ENCODE measurements at regions not wholly inside any gene's neighbourhood (a gene's known extent, or its start where the extent isn't known, plus 50 kb on each side); places are given as distances from the start of the nearest gene placed in this dataset.

- Histone ChIP-seq H3K9me3 (no peaks in the 10 kb centered on the region), H3K27ac (no peak overlapping the region), H3K27me3 (no peaks in the 10 kb centered on the region), H3K9ac (ENCODE audit: low read depth in 2 of 2, low read length in 2 of 2) (no peak overlapping the region), H3K4me3 (no peak overlapping the region), H3K36me3 (no peaks in the 10 kb centered on the region), H3K4me1 (no peaks in the 10 kb centered on the region)
- intact Hi-C loops (cut with DNase I), result no loop called here
- TF ChIP-seq, protein P1, sequence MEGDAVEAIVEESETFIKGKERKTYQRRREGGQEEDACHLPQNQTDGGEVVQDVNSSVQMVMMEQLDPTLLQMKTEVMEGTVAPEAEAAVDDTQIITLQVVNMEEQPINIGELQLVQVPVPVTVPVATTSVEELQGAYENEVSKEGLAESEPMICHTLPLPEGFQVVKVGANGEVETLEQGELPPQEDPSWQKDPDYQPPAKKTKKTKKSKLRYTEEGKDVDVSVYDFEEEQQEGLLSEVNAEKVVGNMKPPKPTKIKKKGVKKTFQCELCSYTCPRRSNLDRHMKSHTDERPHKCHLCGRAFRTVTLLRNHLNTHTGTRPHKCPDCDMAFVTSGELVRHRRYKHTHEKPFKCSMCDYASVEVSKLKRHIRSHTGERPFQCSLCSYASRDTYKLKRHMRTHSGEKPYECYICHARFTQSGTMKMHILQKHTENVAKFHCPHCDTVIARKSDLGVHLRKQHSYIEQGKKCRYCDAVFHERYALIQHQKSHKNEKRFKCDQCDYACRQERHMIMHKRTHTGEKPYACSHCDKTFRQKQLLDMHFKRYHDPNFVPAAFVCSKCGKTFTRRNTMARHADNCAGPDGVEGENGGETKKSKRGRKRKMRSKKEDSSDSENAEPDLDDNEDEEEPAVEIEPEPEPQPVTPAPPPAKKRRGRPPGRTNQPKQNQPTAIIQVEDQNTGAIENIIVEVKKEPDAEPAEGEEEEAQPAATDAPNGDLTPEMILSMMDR (IDR thresholded peaks at IDR 0.05), result no peak
- DNase-seq, result no peak
These were observed 1268.2 kb downstream of the SLITRK1 start for GRCh38 chr13:82614086-82614485.

GRCh38 chr13:82606008-82606407 lies 1276.3 kb downstream of the SLITRK1 start:
- H3K27me3 ChIP-seq, result no peaks in the 10 kb centered on the region
- no peak overlapping the region for H3K4me3 ChIP-seq
- H3K4me1 ChIP-seq, result no peaks in the 10 kb centered on the region
- no peaks in the 10 kb centered on the region for H3K36me3 ChIP-seq
- H3K9ac ChIP-seq (ENCODE audit: low read depth in 2 of 2, low read length in 2 of 2), result no peak overlapping the region
- H3K9me3 ChIP-seq, result no peaks in the 10 kb centered on the region
- no peak for DNase-seq
- intact Hi-C loops (cut with DNase I), result no loop called here
- no peak overlapping the region for H3K27ac ChIP-seq
- TF ChIP-seq, protein P1 (IDR thresholded peaks at IDR 0.05), result no peak

- no peak overlapping the region for H3K9ac ChIP-seq (ENCODE audit: low read depth in 2 of 2, low read length in 2 of 2)
- H3K4me3 ChIP-seq, result no peak overlapping the region
- H3K27ac ChIP-seq, result no peak overlapping the region
- no peaks in the 10 kb centered on the region for H3K4me1 ChIP-seq
- no peak for DNase-seq
- no peaks in the 10 kb centered on the region for H3K36me3 ChIP-seq
- H3K9me3 ChIP-seq, result no peaks in the 10 kb centered on the region
- intact Hi-C loops (cut with DNase I), result no loop called here
- TF ChIP-seq, protein P1 (IDR thresholded peaks at IDR 0.05), result no peak
- H3K27me3 ChIP-seq, result no peaks in the 10 kb centered on the region
These were observed 1284.5 kb downstream of the SLITRK1 start for GRCh38 chr13:82597747-82598146.

GRCh38 chr13:82593239-82593638 lies 1289.0 kb downstream of the SLITRK1 start:
- Histone ChIP-seq H3K27me3 (no peaks in the 10 kb centered on the region), H3K4me3 (no peak overlapping the region), H3K9me3 (no peaks in the 10 kb centered on the region), H3K4me1 (no peaks in the 10 kb centered on the region), H3K27ac (no peak overlapping the region), H3K36me3 (no peaks in the 10 kb centered on the region), H3K9ac (ENCODE audit: low read depth in 2 of 2, low read length in 2 of 2) (no peak overlapping the region)
- intact Hi-C loops (cut with DNase I), result no loop called here
- no peak for DNase-seq
- TF ChIP-seq, protein P1 (IDR thresholded peaks at IDR 0.05), result no peak

GRCh38 chr13:82571653-82572052 lies 1310.6 kb downstream of the SLITRK1 start:
- H3K36me3 ChIP-seq, result no peaks in the 10 kb centered on the region
- TF ChIP-seq, protein P1 (IDR thresholded peaks at IDR 0.05), result no peak
- DNase-seq, result no peak
- no peak overlapping the region for H3K4me3 ChIP-seq
- no peaks in the 10 kb centered on the region for H3K4me1 ChIP-seq
- no peak overlapping the region for H3K27ac ChIP-seq
- H3K9me3 ChIP-seq, result no peaks in the 10 kb centered on the region
- intact Hi-C loops (cut with DNase I), result no loop called here
- H3K27me3 ChIP-seq, result no peaks in the 10 kb centered on the region
- no peak overlapping the region for H3K9ac ChIP-seq (ENCODE audit: low read depth in 2 of 2, low read length in 2 of 2)

DNA sequence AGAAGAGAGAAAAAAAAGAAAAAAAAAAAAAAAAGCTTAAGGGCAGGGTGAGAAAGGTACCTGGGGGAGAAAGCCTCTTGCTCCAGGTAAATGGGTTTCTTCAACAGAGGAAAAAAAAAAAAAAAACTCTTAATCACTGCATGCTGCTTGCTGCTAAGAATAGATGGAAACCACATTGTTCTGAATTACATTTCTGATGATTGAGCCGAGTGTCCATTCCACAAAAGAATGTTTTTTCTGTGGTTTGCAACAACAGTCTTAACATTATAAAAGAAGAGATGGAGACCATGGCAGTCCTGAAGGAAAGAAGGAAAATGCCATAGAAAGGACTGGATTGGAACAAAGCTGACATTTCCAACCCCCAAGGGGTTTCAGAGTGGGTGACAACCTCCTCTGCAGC lies 1312.7 kb downstream of the SLITRK1 start:
- no peak for DNase-seq
- intact Hi-C loops (cut with DNase I), result no loop called here
- TF ChIP-seq, protein P1 (IDR thresholded peaks at IDR 0.05), result no peak
- no peaks in the 10 kb centered on the region for H3K4me1 ChIP-seq
- H3K4me3 ChIP-seq, result no peak overlapping the region
- no peaks in the 10 kb centered on the region for H3K27me3 ChIP-seq
- no peak overlapping the region for H3K27ac ChIP-seq
- no peaks in the 10 kb centered on the region for H3K9me3 ChIP-seq
- no peaks in the 10 kb centered on the region for H3K36me3 ChIP-seq
- no peak overlapping the region for H3K9ac ChIP-seq (ENCODE audit: low read depth in 2 of 2, low read length in 2 of 2)

Data from colonic mucosa (tissue), 4 donors.